Calu3 (cell line): ENCODE measurements at regions not wholly inside any gene's neighbourhood (a gene's known extent, or its start where the extent isn't known, plus 50 kb on each side); places are given as distances from the start of the nearest gene placed in this dataset.
"Not testable (repeated sequence)": the region's sequence is repeated elsewhere in the genome, so short reads cannot be mapped to it uniquely, and the experiment has no call there.

Experiments used
- BruUV-seq: library from RNA; stranded (reverse); fragments of 400-500 nt; replicated peaks from 2 replicates; lab custom pipeline; 2021; lab: Mats Ljungman, UMichigan
- CTCF ChIA-PET: fragments of 300-600 bp; sonication (Branson Sonifier 250); formaldehyde crosslinking; loops from one replicate; lab custom pipeline; 2022; ENCODE audit warnings: antibody characterized with exemption; lab: Charles Lee
- DNase-seq: peaks from one replicate; pipeline ENCODE4 v3.0.0; 2022
- H3K27ac Mint-ChIP-seq: one replicate; pipeline ENCODE4 v1.8.0; 2022; ENCODE audit warnings: mixed read lengths; ENCODE audit not compliant: unreplicated experiment
- H3K27me3 Mint-ChIP-seq: one replicate; pipeline ENCODE4 v1.8.0; 2022; ENCODE audit warnings: mixed read lengths; ENCODE audit not compliant: unreplicated experiment
- H3K36me3 Mint-ChIP-seq: one replicate; pipeline ENCODE4 v1.8.0; 2022; ENCODE audit warnings: mild to moderate bottlenecking, moderate library complexity, mixed read lengths; ENCODE audit not compliant: insufficient read depth, unreplicated experiment
- H3K4me1 Mint-ChIP-seq: one replicate; pipeline ENCODE4 v1.8.0; 2022; ENCODE audit warnings: mild to moderate bottlenecking, low read depth, mixed read lengths; ENCODE audit not compliant: unreplicated experiment
- H3K4me3 Mint-ChIP-seq: one replicate; pipeline ENCODE4 v1.8.0; 2022; ENCODE audit warnings: mild to moderate bottlenecking, low read depth, moderate library complexity, mixed read lengths; ENCODE audit not compliant: unreplicated experiment
- H3K9me3 Mint-ChIP-seq: one replicate; pipeline ENCODE4 v1.8.0; 2022; ENCODE audit warnings: low read depth, mixed read lengths; ENCODE audit not compliant: unreplicated experiment
- CTCF ChIP-seq: fragments of 200-600 bp; IDR thresholded peaks from one replicate; pipeline ENCODE4 v1.8.0; 2022; ENCODE audit warnings: antibody characterized with exemption; ENCODE audit not compliant: unreplicated experiment
- intact Hi-C: fragments of 100-400 bp; cut with micrococcal nuclease; formaldehyde crosslinking; loops from one replicate; pipeline ENCODE4 v1.10.0; 2022; ENCODE audit not compliant: unreplicated experiment

GRCh38 chrX:56468441-56468840 lies 95.0 kb upstream of the UBQLN2 start:
- H3K4me3 Mint-ChIP-seq, result no peak overlapping the region
- no peak for DNase-seq
- H3K27ac Mint-ChIP-seq, result no peak overlapping the region
- CTCF ChIA-PET, result no interaction called here
- H3K9me3 Mint-ChIP-seq, result peaks cover 5% of the 10 kb centered on the region
- H3K4me1 Mint-ChIP-seq, result no peaks in the 10 kb centered on the region
- no peak for TF ChIP-seq CTCF
- no peaks in the 10 kb centered on the region for H3K36me3 Mint-ChIP-seq
- BruUV-seq, result no TSS peak
- no peaks in the 10 kb centered on the region for H3K27me3 Mint-ChIP-seq
- intact Hi-C loops, result no loop called here

- DNase-seq, intact Hi-C loops, H3K9me3 Mint-ChIP-seq, H3K27me3 Mint-ChIP-seq, H3K4me1 Mint-ChIP-seq, CTCF ChIA-PET, H3K36me3 Mint-ChIP-seq, H3K27ac Mint-ChIP-seq, H3K4me3 Mint-ChIP-seq, BruUV-seq: not testable (repeated sequence)
These were observed 68.5 kb upstream of the UBQLN2 start for GRCh38 chrX:56494923-56495322.

- no peaks in the 10 kb centered on the region for H3K9me3 Mint-ChIP-seq
- no TSS peak for BruUV-seq
- no peak for DNase-seq
- H3K36me3 Mint-ChIP-seq, result no peaks in the 10 kb centered on the region
- no peak overlapping the region for H3K27ac Mint-ChIP-seq
- no peak for TF ChIP-seq CTCF
- CTCF ChIA-PET, result no interaction called here
- no peak overlapping the region for H3K4me3 Mint-ChIP-seq
- H3K27me3 Mint-ChIP-seq, result no peaks in the 10 kb centered on the region
- intact Hi-C loops, result no loop called here
- no peaks in the 10 kb centered on the region for H3K4me1 Mint-ChIP-seq
These were observed 64.7 kb upstream of the UBQLN2 start for GRCh38 chrX:56498756-56499155.

GRCh38 chrX:56499372-56499771 lies 64.1 kb upstream of the UBQLN2 start:
- DNase-seq, result no peak
- intact Hi-C loops, result no loop called here
- TF ChIP-seq CTCF, result no peak
- H3K9me3 Mint-ChIP-seq, result no peaks in the 10 kb centered on the region
- no peaks in the 10 kb centered on the region for H3K36me3 Mint-ChIP-seq
- no peaks in the 10 kb centered on the region for H3K27me3 Mint-ChIP-seq
- no peak overlapping the region for H3K27ac Mint-ChIP-seq
- BruUV-seq, result no TSS peak
- CTCF ChIA-PET, result interaction anchor here (0.6 kb wide), 1 partner anchor 22 kb away, joined by 3 read pairs; no protein-coding TSS in a partner anchor
- no peak overlapping the region for H3K4me3 Mint-ChIP-seq
- H3K4me1 Mint-ChIP-seq, result no peaks in the 10 kb centered on the region

GRCh38 chrX:56503941-56504673 lies 59.3 kb upstream of the UBQLN2 start:
- Mint-ChIP-seq H3K27me3 (no peaks in the 10 kb centered on the region), H3K27ac (no peak overlapping the region), H3K36me3 (no peaks in the 10 kb centered on the region), H3K4me1 (no peaks in the 10 kb centered on the region), H3K4me3 (no peak overlapping the region), H3K9me3 (peaks cover 10% of the 10 kb centered on the region)
- intact Hi-C loops, result no loop called here
- peak; percentile 1 for DNase-seq
- CTCF ChIA-PET, result no interaction called here
- no peak for TF ChIP-seq CTCF
- BruUV-seq, result no TSS peak
